SK-N-SH (cell line): ENCODE measurements at regions not wholly inside any gene's neighbourhood (a gene's known extent, or its start where the extent isn't known, plus 50 kb on each side); places are given as distances from the start of the nearest gene placed in this dataset.

Experiments
- CHD2 ChIP-seq: fragments of 150-350 bp; IDR thresholded peaks from 2 replicates; pipeline ENCODE4 v1.6.1; 2018; ENCODE audit warnings: low read length; ENCODE audit not compliant: partially characterized antibody
- CTCF ChIP-seq: fragments of 200-600 bp; sonication (generic); IDR thresholded peaks from 2 replicates; pipeline ENCODE4 v1.6.1; 2017; ENCODE audit warnings: antibody characterized with exemption, mild to moderate bottlenecking, moderate library complexity
- EP300 ChIP-seq, 2 experiments: IDR thresholded peaks; 2 replicates each; pipeline versions ENCODE4 v1.4.0 to v1.6.1; 2012; ENCODE audit warnings: borderline replicate concordance in 1 of 2, low read depth in 1 of 2, low read length in 1 of 2
- EZH2phosphoT487 ChIP-seq: fragments of 200-600 bp; sonication (generic); IDR thresholded peaks from 2 replicates; pipeline ENCODE4 v1.6.1; 2017; ENCODE audit warnings: low read depth, mixed run types, mild to moderate bottlenecking, antibody characterized with exemption, moderate library complexity, borderline replicate concordance
- FOXJ3 ChIP-seq: sonication (generic); formaldehyde crosslinking; IDR thresholded peaks from 2 replicates; pipeline ENCODE4 v1.5.1; 2020; ENCODE audit warnings: mild to moderate bottlenecking, missing genetic modification reagents
- GABPA ChIP-seq: IDR thresholded peaks from 2 replicates; pipeline ENCODE4 v1.4.0; 2012; ENCODE audit warnings: low read depth, mild to moderate bottlenecking
- POLR2AphosphoS5 ChIP-seq: IDR thresholded peaks from 2 replicates; pipeline ENCODE4 v1.6.1; 2012; ENCODE audit warnings: low read depth, low read length
- REST ChIP-seq: IDR thresholded peaks from 2 replicates; pipeline ENCODE4 v1.6.1; 2012; ENCODE audit warnings: mild to moderate bottlenecking, low read depth, low read length, moderate library complexity
- RXRA ChIP-seq: IDR thresholded peaks from 2 replicates; pipeline ENCODE4 v1.4.0; 2012; ENCODE audit warnings: low read depth, mild to moderate bottlenecking, borderline replicate concordance
- SIN3A ChIP-seq: IDR thresholded peaks from 2 replicates; pipeline ENCODE4 v1.6.1; 2012; ENCODE audit warnings: low read depth, mild to moderate bottlenecking, low read length, moderate library complexity, borderline replicate concordance
- TAF1 ChIP-seq: IDR thresholded peaks from 2 replicates; pipeline ENCODE4 v1.6.1; 2012; ENCODE audit warnings: low read depth, mild to moderate bottlenecking, low read length, moderate library complexity, borderline replicate concordance
- TCF12 ChIP-seq: IDR thresholded peaks from 2 replicates; pipeline ENCODE4 v1.4.0; 2012
- YY1 ChIP-seq: IDR thresholded peaks from 2 replicates; pipeline ENCODE4 v1.4.0; 2012; ENCODE audit warnings: low read depth, mild to moderate bottlenecking
- ZBTB33 ChIP-seq: IDR thresholded peaks from 2 replicates; pipeline ENCODE4 v1.4.0; 2012; ENCODE audit warnings: low read depth, borderline replicate concordance

- no peak for TF ChIP-seq CTCF
- TF ChIP-seq SIN3A, result no peak
- TF ChIP-seq EZH2phosphoT487, result no peak
- no peak for TF ChIP-seq TCF12
- no peak for TF ChIP-seq TAF1
- no peak for TF ChIP-seq ZBTB33
- no peak for TF ChIP-seq GABPA
- TF ChIP-seq YY1, result no peak
- no peak for TF ChIP-seq REST
- TF ChIP-seq POLR2AphosphoS5, result no peak
- no peak for TF ChIP-seq FOXJ3 (CRISPR knock-in tag)
- TF ChIP-seq CHD2, result no peak
- no peak for TF ChIP-seq EP300 (IDR thresholded peaks at IDR 0.05; ENCODE audit: borderline replicate concordance in 1 of 2, low read depth in 1 of 2, low read length in 1 of 2)
- no peak for TF ChIP-seq RXRA
Observed at GRCh38 chr5:53749621-53750020, 189.2 kb downstream of the NDUFS4 start.
